HEK293 (cell line): ENCODE measurements at regions not wholly inside any gene's neighbourhood (a gene's known extent, or its start where the extent isn't known, plus 50 kb on each side); places are given as distances from the start of the nearest gene placed in this dataset.

Source experiments
- ZEB2 ChIP-seq: fragments of 450-650 bp; formaldehyde crosslinking; IDR thresholded peaks from 2 replicates; pipeline ENCODE4 v1.5.1; 2016; ENCODE audit warnings: missing biosample characterization, missing genetic modification characterization
- ZFP37 ChIP-seq: fragments of 450-650 bp; formaldehyde crosslinking; IDR thresholded peaks from 2 replicates; pipeline ENCODE4 v1.5.1; 2016; ENCODE audit warnings: missing biosample characterization, missing genetic modification characterization
- ZNF274 ChIP-seq, 2 experiments: fragments of 200-500 bp in 1 of 2; fragments of 450-650 bp in 1 of 2; sonication (Bioruptor generic) in 1 of 2; formaldehyde crosslinking in 1 of 2; IDR thresholded peaks; 2 replicates each; pipeline versions ENCODE4 v1.5.1 to v1.6.1; 2014 to 2016; ENCODE audit warnings: borderline replicate concordance in 1 of 2, inconsistent platforms in 1 of 2, low read length in 1 of 2, missing biosample characterization in 1 of 2, missing genetic modification characterization in 1 of 2
- ZNF837 ChIP-seq: fragments of 450-650 bp; formaldehyde crosslinking; IDR thresholded peaks from 2 replicates; pipeline ENCODE4 v1.5.1; 2016; ENCODE audit warnings: missing biosample characterization, missing genetic modification characterization
- TF ChIP-seq, protein P1 (sequence below): fragments of 450-650 bp; formaldehyde crosslinking; IDR thresholded peaks from 2 replicates; pipeline ENCODE4 v1.5.1; 2016; ENCODE audit warnings: missing biosample characterization, missing genetic modification characterization
- TF ChIP-seq, protein P2 (sequence below): fragments of 450-650 bp; formaldehyde crosslinking; IDR thresholded peaks from 2 replicates; pipeline ENCODE4 v1.5.1; 2016; ENCODE audit warnings: missing biosample characterization, missing genetic modification characterization
- TF ChIP-seq, protein P3 (sequence below): fragments of 450-650 bp; formaldehyde crosslinking; IDR thresholded peaks from 2 replicates; pipeline ENCODE4 v1.5.1; 2016; ENCODE audit warnings: missing biosample characterization, missing genetic modification characterization, low read depth
- TF ChIP-seq, protein P4 (sequence below): fragments of 450-650 bp; formaldehyde crosslinking; optimal IDR thresholded peaks from 2 replicates; pipeline ENCODE3; 2016; ENCODE audit warnings: missing biosample characterization, mild to moderate bottlenecking, missing genetic modification characterization
- TF ChIP-seq, protein P5 (sequence below): IDR thresholded peaks from 2 replicates; pipeline ENCODE4 v1.6.1; 2011; ENCODE audit warnings: mild to moderate bottlenecking, low read depth, low read length, borderline replicate concordance

DNA sequence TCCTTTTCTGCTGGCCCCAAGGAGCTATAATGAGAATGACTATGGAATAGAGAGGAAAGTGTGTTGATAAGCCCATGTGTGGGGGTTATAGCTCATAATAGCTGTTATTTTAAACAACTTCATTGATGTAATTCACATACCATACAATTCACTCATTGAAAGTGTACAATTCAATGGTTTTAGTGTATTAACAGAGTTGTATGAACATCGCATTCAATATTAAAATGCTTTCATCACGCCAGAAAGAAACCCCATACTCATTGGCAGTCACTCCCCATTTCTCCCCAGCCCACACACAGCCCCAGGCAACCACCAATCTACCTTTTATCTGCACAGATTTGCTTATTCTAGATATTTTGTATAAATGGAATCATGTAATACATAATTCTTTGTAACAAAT, 139.6 kb upstream of the CYP1B1 start:
- TF ChIP-seq ZNF837 (tag by site-specific recombination) (no peak), ZEB2 (tag by site-specific recombination) (no peak), ZFP37 (tag by site-specific recombination) (no peak), ZNF274 (IDR thresholded peaks at IDR 0.05; ENCODE audit: low read length) (no peak), ZNF274 (tag by site-specific recombination; IDR thresholded peaks at IDR 0.05; ENCODE audit: borderline replicate concordance) (no peak)
- TF ChIP-seq, protein P1, sequence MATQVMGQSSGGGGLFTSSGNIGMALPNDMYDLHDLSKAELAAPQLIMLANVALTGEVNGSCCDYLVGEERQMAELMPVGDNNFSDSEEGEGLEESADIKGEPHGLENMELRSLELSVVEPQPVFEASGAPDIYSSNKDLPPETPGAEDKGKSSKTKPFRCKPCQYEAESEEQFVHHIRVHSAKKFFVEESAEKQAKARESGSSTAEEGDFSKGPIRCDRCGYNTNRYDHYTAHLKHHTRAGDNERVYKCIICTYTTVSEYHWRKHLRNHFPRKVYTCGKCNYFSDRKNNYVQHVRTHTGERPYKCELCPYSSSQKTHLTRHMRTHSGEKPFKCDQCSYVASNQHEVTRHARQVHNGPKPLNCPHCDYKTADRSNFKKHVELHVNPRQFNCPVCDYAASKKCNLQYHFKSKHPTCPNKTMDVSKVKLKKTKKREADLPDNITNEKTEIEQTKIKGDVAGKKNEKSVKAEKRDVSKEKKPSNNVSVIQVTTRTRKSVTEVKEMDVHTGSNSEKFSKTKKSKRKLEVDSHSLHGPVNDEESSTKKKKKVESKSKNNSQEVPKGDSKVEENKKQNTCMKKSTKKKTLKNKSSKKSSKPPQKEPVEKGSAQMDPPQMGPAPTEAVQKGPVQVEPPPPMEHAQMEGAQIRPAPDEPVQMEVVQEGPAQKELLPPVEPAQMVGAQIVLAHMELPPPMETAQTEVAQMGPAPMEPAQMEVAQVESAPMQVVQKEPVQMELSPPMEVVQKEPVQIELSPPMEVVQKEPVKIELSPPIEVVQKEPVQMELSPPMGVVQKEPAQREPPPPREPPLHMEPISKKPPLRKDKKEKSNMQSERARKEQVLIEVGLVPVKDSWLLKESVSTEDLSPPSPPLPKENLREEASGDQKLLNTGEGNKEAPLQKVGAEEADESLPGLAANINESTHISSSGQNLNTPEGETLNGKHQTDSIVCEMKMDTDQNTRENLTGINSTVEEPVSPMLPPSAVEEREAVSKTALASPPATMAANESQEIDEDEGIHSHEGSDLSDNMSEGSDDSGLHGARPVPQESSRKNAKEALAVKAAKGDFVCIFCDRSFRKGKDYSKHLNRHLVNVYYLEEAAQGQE (tag by site-specific recombination) = no peak
- TF ChIP-seq, protein P2, sequence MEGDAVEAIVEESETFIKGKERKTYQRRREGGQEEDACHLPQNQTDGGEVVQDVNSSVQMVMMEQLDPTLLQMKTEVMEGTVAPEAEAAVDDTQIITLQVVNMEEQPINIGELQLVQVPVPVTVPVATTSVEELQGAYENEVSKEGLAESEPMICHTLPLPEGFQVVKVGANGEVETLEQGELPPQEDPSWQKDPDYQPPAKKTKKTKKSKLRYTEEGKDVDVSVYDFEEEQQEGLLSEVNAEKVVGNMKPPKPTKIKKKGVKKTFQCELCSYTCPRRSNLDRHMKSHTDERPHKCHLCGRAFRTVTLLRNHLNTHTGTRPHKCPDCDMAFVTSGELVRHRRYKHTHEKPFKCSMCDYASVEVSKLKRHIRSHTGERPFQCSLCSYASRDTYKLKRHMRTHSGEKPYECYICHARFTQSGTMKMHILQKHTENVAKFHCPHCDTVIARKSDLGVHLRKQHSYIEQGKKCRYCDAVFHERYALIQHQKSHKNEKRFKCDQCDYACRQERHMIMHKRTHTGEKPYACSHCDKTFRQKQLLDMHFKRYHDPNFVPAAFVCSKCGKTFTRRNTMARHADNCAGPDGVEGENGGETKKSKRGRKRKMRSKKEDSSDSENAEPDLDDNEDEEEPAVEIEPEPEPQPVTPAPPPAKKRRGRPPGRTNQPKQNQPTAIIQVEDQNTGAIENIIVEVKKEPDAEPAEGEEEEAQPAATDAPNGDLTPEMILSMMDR (tag by site-specific recombination) = no peak
- TF ChIP-seq, protein P3, sequence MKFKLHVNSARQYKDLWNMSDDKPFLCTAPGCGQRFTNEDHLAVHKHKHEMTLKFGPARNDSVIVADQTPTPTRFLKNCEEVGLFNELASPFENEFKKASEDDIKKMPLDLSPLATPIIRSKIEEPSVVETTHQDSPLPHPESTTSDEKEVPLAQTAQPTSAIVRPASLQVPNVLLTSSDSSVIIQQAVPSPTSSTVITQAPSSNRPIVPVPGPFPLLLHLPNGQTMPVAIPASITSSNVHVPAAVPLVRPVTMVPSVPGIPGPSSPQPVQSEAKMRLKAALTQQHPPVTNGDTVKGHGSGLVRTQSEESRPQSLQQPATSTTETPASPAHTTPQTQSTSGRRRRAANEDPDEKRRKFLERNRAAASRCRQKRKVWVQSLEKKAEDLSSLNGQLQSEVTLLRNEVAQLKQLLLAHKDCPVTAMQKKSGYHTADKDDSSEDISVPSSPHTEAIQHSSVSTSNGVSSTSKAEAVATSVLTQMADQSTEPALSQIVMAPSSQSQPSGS = no peak
- TF ChIP-seq, protein P4, sequence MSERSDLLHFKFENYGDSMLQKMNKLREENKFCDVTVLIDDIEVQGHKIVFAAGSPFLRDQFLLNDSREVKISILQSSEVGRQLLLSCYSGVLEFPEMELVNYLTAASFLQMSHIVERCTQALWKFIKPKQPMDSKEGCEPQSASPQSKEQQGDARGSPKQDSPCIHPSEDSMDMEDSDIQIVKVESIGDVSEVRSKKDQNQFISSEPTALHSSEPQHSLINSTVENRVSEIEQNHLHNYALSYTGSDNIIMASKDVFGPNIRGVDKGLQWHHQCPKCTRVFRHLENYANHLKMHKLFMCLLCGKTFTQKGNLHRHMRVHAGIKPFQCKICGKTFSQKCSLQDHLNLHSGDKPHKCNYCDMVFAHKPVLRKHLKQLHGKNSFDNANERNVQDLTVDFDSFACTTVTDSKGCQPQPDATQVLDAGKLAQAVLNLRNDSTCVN (tag by site-specific recombination) = no peak
- TF ChIP-seq, protein P5, sequence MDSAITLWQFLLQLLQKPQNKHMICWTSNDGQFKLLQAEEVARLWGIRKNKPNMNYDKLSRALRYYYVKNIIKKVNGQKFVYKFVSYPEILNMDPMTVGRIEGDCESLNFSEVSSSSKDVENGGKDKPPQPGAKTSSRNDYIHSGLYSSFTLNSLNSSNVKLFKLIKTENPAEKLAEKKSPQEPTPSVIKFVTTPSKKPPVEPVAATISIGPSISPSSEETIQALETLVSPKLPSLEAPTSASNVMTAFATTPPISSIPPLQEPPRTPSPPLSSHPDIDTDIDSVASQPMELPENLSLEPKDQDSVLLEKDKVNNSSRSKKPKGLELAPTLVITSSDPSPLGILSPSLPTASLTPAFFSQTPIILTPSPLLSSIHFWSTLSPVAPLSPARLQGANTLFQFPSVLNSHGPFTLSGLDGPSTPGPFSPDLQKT = no peak
